ENCODE measurements at regions not wholly inside any gene's neighbourhood (a gene's known extent, or its start where the extent isn't known, plus 50 kb on each side); places are given as distances from the start of the nearest gene placed in this dataset.

GRCh38 chr9:85416715-85417114, 325.0 kb downstream of the AGTPBP1 start:
- TF ChIP-seq CTCF (IDR thresholded peaks at IDR 0.05), result no peak
- no peak for DNase-seq (ENCODE audit: low spot score)
- H3K27ac ChIP-seq, result no peak overlapping the region
- no peak overlapping the region for H3K4me3 ChIP-seq

GRCh38 chr9:85414390-85414789, 327.4 kb downstream of the AGTPBP1 start:
- no peak for TF ChIP-seq CTCF (IDR thresholded peaks at IDR 0.05)

GRCh38 chr9:85408494-85408893, 333.3 kb downstream of the AGTPBP1 start:
- Histone ChIP-seq H3K27ac (no peak overlapping the region), H3K4me3 (no peak overlapping the region)
- no peak for TF ChIP-seq CTCF (IDR thresholded peaks at IDR 0.05)
- no peak for DNase-seq (ENCODE audit: low spot score)

More at GRCh38 chr9:85414390-85414789, 327.4 kb downstream of the AGTPBP1 start:
- DNase-seq (ENCODE audit: low spot score), result no peak
- Histone ChIP-seq H3K27ac (no peak overlapping the region), H3K4me3 (no peak overlapping the region)

- no peak for TF ChIP-seq CTCF (IDR thresholded peaks at IDR 0.05)
- no peak overlapping the region for H3K27ac ChIP-seq
- H3K4me3 ChIP-seq, result no peak overlapping the region
- DNase-seq (ENCODE audit: low spot score), result no peak
Measured at GRCh38 chr9:85405566-85405950, 336.2 kb downstream of the AGTPBP1 start.

GRCh38 chr9:85404911-85405565, 336.7 kb downstream of the AGTPBP1 start:
- no peak overlapping the region for H3K27ac ChIP-seq
- H3K4me3 ChIP-seq, result no peak overlapping the region
- TF ChIP-seq CTCF (IDR thresholded peaks at IDR 0.05), result no peak
- no peak for DNase-seq (ENCODE audit: low spot score)

- Histone ChIP-seq H3K4me3 (no peak overlapping the region), H3K27ac (no peak overlapping the region)
- no peak for DNase-seq (ENCODE audit: low spot score)
- TF ChIP-seq CTCF (IDR thresholded peaks at IDR 0.05), result no peak
Measured at GRCh38 chr9:85402551-85402950, 339.2 kb downstream of the AGTPBP1 start.

GRCh38 chr9:85401998-85402397, 339.8 kb downstream of the AGTPBP1 start:
- H3K4me3 ChIP-seq, result no peak overlapping the region
- DNase-seq (ENCODE audit: low spot score), result no peak
- H3K27ac ChIP-seq, result no peak overlapping the region
- no peak for TF ChIP-seq CTCF (IDR thresholded peaks at IDR 0.05)
